Transverse colon (tissue), 4 donors: ENCODE measurements at regions not wholly inside any gene's neighbourhood (a gene's known extent, or its start where the extent isn't known, plus 50 kb on each side); places are given as distances from the start of the nearest gene placed in this dataset.

Experiments
- CTCF ChIP-seq, 5 experiments: fragments of 200-600 bp in 3 of 5; fragments of 450-650 bp in 2 of 5; sonication (generic) in 3 of 5; IDR thresholded peaks; 1 replicate in 2 of 5; 2 replicates in 3 of 5; pipeline ENCODE4 v1.5.1; 2016 to 2017; ENCODE audit warnings: antibody characterized with exemption in 5 of 5, inconsistent platforms in 3 of 5, mild to moderate bottlenecking in 2 of 5, moderate library complexity in 1 of 5
- EP300 ChIP-seq: sonication (generic); formaldehyde crosslinking; IDR thresholded peaks from one replicate; pipeline ENCODE4 v1.6.1; 2017; ENCODE audit warnings: antibody characterized with exemption, low read depth
- POLR2A ChIP-seq: fragments of 450-650 bp; IDR thresholded peaks from one replicate; pipeline ENCODE4 v1.6.1; 2016; ENCODE audit warnings: antibody characterized with exemption, mild to moderate bottlenecking, moderate library complexity
- POLR2AphosphoS5 ChIP-seq, 3 donors: sonication (generic); formaldehyde crosslinking; IDR thresholded peaks; one replicate each; pipeline ENCODE4 v1.6.1; 2016; ENCODE audit warnings: antibody characterized with exemption in 3 of 3

DNA sequence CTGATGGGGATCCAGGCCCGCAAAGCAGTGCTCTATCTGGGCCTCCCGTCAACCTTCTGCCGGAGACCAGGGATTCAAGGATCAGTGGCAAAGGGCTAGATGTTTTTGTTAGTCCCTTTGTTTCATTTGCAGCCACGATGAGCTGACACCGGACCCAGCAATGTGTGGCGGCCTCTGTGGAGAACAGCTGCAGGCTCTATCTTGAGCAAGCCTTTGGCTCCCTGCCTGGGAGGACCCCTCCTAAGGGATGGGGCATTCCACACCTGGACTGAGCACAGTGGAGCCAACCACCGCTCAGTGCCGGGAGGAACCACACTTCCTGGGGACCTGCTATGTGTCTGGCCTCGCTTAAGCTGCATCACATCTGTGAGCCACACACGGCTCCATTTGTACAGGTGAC lies 215.8 kb downstream of the RBFOX3 start:
- TF ChIP-seq CTCF (IDR thresholded peaks at IDR 0.05), result no peak
- TF ChIP-seq POLR2A, result no peak
- no peak for TF ChIP-seq POLR2AphosphoS5 (IDR thresholded peaks at IDR 0.05)
- no peak for TF ChIP-seq EP300
